HG02798 (cell line): ENCODE measurements at regions not wholly inside any gene's neighbourhood (a gene's known extent, or its start where the extent isn't known, plus 50 kb on each side); places are given as distances from the start of the nearest gene placed in this dataset.
"Not testable (repeated sequence)": the region's sequence is repeated elsewhere in the genome, so short reads cannot be mapped to it uniquely, and the experiment has no call there.

Experiments
- ATAC-seq: cut with Tn5 transposase; IDR thresholded peaks from one replicate; pipeline ENCODE4 v1.9.1; 2021; ENCODE audit warnings: mild to moderate bottlenecking; ENCODE audit not compliant: unreplicated experiment, poor library complexity

GRCh38 chr5:122591828-122592227 is 183.1 kb upstream of the SNX2 start:
- no peak for ATAC-seq

DNA sequence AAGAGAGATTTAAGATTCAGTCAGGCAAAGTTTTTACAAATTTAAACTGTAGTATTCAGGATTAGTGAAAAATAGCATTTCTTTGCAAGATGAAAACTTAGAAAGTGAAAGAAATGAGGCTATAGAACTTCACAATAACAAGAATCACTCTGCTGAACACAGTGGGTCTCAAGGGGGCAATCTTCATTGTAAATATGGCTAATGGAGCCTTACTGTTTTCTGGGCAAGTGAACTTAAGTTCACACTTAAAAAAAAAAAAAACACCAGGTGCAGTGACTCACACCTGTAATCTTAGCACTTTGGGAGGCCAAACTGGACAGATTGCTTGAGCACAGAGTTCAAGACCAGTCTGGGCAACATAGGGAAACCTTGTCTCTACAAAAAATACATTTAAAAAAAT is 175.9 kb upstream of the SNX2 start:
- no peak for ATAC-seq

GRCh38 chr5:122600924-122601323 is 174.0 kb upstream of the SNX2 start:
- ATAC-seq: no peak

DNA sequence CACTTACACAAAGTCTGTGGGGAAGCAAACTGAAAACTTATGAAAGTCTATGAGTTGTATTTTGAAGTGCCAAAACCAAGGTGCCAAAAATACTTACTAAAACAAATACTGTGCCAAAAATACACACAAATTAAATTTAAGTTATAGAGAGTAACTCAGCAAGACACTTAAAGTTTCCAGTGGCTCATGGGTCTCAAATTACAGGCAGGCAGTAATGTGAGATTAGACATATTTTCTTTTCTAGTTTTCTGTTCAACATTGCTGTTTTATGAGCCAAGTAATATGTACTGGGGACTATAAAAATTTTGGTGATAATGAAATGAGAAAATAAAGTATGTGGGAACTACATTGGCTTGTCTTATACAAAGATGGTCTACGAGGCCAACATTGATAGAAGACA is 172.2 kb upstream of the SNX2 start:
- no peak for ATAC-seq

DNA sequence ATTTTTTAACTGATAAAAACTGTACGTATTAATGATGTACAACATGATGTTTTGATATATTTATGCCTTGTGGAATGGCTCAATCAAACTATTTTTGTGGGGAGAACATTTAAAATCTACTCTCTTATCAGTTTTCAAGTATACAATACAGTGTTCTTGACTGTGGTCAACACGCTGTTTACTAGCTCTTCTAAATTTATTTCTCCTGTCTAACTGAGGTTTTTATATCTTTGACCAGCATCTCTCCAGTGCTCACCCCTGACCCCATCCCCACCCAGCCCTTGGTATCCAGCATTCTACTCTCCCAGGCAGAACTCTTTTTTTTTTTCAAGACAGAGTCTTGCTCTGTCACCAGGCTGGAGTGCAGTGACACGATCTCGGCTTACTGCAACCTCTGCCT is 169.6 kb upstream of the SNX2 start:
- no peak for ATAC-seq

DNA sequence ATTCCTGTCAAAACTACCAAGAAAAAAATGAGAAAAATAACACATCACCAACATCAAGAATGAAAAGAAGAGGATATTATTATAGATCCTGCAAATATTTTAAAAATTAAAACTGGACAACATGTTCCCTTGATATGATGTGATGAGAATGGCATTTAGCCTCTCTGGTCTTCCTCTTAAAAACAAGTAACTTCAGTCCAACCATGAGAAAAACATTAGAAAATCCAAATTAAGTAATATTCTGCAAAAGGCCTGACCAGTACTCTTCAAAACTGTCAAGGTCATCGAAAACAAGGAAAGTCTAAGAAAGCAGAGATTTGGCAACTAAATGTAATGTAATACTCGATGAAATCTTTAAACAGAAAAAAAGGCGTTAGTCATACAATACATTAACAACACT is 167.1 kb upstream of the SNX2 start:
- no peak for ATAC-seq

DNA sequence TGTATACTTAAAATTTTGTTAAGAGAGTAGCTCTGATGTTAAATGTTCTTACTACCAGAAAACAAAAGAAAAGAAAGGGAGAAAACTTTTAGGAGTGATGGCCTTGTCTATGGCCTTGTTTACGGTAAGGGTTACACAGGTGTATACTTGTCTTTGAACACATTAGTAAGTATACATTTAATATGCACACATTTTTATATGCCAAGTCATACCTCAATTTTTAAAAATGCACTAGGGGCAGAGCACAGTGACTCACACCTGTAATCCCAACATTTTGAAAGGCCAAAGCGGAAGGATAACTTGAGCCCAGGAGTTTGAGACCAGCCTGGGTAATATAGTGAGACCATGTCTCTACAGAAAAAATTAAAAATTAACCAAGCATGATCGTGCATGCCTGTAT is 166.7 kb upstream of the SNX2 start:
- ATAC-seq: no peak

GRCh38 chr5:122611406-122611805 is 163.5 kb upstream of the SNX2 start:
- ATAC-seq: no peak

DNA sequence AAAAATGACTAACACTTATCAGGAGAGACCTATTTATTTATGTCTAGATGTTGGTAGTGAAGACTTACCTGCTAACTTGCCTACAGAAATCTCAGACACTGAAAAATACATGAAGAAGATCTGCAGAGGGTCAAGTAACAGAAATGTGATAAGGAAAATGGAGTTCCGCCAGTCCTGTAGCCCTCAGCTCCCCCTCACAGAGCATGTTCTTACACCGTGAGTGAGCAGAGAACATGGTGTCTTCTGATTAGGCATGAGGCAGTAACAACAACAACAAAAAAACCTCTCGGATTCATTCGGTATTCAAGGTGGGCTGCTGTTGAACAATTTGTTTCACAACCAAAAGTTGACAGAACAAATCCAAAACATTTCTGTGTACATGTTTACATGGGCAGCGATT is 162.0 kb upstream of the SNX2 start:
- ATAC-seq: no peak

GRCh38 chr5:122615146-122615545 is 159.7 kb upstream of the SNX2 start:
- no peak for ATAC-seq

- no peak for ATAC-seq
Measured at GRCh38 chr5:122615832-122616231, 159.0 kb upstream of the SNX2 start.

DNA sequence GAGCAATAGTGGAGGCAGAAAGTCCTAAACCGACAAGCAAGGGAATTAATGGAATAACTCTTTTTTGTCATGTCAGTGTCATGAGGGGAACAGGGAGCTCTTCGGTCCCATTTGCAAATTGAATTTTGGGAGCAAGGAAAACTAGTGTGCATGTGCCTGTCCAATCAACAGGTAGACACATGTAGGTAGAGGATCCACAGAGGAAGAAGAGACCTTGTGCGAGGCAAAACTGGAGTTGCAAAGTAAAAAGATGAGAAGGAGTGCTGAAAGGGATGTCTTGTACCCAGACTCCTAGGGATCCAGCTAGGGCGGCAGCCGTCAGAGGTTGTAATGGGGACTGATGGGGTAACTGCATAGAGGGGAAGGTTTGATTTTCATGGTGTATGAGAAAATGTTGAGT is 156.8 kb upstream of the SNX2 start:
- ATAC-seq: not testable (repeated sequence)

DNA sequence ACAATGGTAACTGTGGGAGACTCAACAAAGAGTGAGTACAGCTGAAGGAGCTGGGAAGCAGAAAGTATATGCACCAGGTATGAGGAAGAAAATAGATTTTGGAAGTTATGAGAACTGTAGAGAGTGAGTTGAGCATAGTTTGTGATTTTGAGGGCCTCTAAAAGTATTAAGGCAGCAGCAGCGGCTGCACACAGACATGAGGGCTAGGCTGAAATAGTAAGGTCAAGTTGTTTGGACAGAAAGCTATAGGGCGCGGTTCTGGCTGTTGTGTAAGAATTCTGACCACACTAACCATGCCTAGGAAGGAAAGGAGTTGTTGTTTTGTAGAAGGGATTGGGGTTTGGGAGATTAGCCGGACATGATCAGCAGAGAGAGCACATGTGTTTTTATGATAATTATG is 154.1 kb upstream of the SNX2 start:
- ATAC-seq: not testable (repeated sequence)

- ATAC-seq: not testable (repeated sequence)
Measured at GRCh38 chr5:122628714-122629113, 146.2 kb upstream of the SNX2 start.

- ATAC-seq: no peak
Measured at GRCh38 chr5:122629121-122629677, 145.7 kb upstream of the SNX2 start.

- ATAC-seq: no peak
Measured at GRCh38 chr5:122638581-122638980, 136.3 kb upstream of the SNX2 start.

- no peak for ATAC-seq
Measured at GRCh38 chr5:122639033-122639432, 135.8 kb upstream of the SNX2 start.

DNA sequence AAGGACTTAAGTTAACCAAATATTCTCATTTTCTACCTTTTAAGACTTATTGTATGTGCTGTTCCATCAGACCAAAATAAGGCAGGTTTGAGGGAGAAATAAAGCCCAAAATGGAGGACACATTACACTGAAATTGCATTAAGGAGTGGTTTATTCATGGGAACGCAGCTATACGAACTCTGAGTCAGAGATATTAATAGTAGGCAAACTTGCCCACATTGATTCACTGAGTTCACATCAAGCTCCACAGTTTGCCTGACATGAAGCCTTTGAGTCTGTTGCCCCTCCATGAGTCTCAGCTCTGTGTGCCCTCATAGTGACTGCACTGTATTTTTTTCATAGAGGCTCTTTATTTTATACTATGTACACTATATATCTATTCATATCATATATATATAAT is 135.0 kb upstream of the SNX2 start:
- no peak for ATAC-seq

GRCh38 chr5:122649080-122649479 is 125.8 kb upstream of the SNX2 start:
- no peak for ATAC-seq

- no peak for ATAC-seq
Measured at GRCh38 chr5:122653087-122654017, 121.5 kb upstream of the SNX2 start.

DNA sequence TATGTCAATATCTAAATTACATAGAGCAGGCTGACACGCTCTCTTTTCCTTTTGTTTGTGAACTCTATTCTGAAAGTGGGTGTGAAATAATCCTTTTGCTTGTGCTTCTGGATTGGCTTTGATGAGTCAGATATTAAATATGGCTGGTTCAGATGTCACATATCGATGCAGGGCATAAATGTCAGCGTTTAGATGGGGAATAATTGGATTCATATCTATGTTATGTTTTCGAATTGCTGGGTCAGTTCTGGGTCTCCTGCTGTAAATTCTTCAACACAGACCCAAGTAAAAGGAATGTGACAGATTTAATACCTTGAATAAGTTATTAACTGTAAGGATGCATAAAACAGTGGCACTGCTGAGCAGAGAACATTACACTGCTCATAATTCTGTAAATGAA is 118.7 kb upstream of the SNX2 start:
- ATAC-seq: no peak

DNA sequence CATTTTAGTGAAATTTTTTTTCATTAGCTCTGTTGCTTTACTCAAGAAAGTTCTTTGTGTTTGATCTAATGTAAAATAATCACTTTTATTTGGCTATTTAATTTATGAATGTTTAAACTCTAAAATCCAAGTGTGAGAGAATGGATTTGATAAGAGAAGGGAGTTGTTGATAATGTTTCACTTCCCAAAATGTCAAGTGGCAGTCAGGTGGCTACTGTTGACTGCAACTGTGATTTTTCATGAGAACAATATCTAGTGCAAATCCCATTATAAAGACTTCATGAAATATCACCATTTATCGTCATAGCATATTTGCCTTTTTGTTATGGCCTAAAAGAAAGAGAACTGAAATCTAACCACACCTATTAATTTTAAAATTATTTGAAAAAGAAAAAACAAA is 118.3 kb upstream of the SNX2 start:
- ATAC-seq: no peak
